GM12892 (cell line): ENCODE measurements at regions not wholly inside any gene's neighbourhood (a gene's known extent, or its start where the extent isn't known, plus 50 kb on each side); places are given as distances from the start of the nearest gene placed in this dataset.

ENCODE experiments used
- POLR2A ChIP-seq: IDR thresholded peaks from 2 replicates; pipeline ENCODE4 v1.6.1; 2011; ENCODE audit warnings: low read depth, low read length, control low read depth
- POLR2AphosphoS5 ChIP-seq: IDR thresholded peaks from 2 replicates; pipeline ENCODE4 v1.6.1; 2011; ENCODE audit warnings: low read depth, low read length, control low read depth
- TAF1 ChIP-seq: IDR thresholded peaks from 2 replicates; pipeline ENCODE4 v1.6.1; 2011; ENCODE audit warnings: low read depth, mild to moderate bottlenecking, control low read depth, low read length, borderline replicate concordance

DNA sequence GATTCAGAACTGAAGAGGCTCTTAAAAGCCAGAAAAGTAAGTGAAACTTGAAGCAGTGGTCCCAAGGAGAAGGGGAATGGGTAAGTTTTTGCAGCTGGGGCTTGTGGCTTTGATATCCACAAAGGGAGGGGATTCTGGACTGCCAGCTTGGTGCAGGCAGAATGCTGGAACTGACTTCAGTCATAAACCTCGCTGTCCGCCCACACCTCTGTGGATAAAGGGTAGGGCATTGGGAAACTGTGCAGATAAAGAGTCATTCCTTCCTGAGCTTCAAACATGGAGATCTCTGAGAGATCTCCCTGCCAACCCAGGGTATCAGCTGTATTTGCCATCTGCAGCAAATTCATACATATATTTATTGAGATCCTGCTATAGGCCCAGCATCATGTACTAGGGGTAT, 124.3 kb upstream of the OR9Q1 start:
- TF ChIP-seq POLR2AphosphoS5 (no peak), POLR2A (no peak), TAF1 (no peak)
